Activated CD8-positive, alpha-beta memory T cell treated with anti-CD3 and anti-CD28 coated beads, Interleukin-2, amount 10 ng/mL, durations not matched to agents 7 days and 5 days (primary cell): ENCODE measurements at regions not wholly inside any gene's neighbourhood (a gene's known extent, or its start where the extent isn't known, plus 50 kb on each side); places are given as distances from the start of the nearest gene placed in this dataset.

Experiments
- ATAC-seq: fragments of 150-1000 bp; cut with Tn5 transposase; one replicate; pipeline ENCODE4 v1.10.0; 2021; ENCODE audit warnings: moderate library complexity
- CTCF ChIA-PET: fragments of 350-600 bp; sonication (Branson Sonifier 250); formaldehyde crosslinking; loops from one replicate; lab custom pipeline; 2021; ENCODE audit warnings: antibody characterized with exemption; lab: Charles Lee
- DNase-seq: peaks from one replicate; pipeline ENCODE4 v3.0.0-alpha.2; 2020
- H3K27ac Mint-ChIP-seq: one replicate; pipeline ENCODE4 v1.8.0; 2021; ENCODE audit warnings: mild to moderate bottlenecking, mixed read lengths
- H3K27me3 Mint-ChIP-seq: one replicate; pipeline ENCODE4 v1.8.0; 2021; ENCODE audit warnings: mixed read lengths
- H3K36me3 Mint-ChIP-seq: one replicate; pipeline ENCODE4 v1.8.0; 2021; ENCODE audit warnings: mild to moderate bottlenecking, mixed read lengths
- H3K4me1 Mint-ChIP-seq: one replicate; pipeline ENCODE4 v1.8.0; 2021; ENCODE audit warnings: mixed read lengths
- H3K4me3 Mint-ChIP-seq: one replicate; pipeline ENCODE4 v1.8.0; 2021; ENCODE audit warnings: mild to moderate bottlenecking, moderate library complexity, mixed read lengths
- H3K9me3 Mint-ChIP-seq: one replicate; pipeline ENCODE4 v1.8.0; 2022; ENCODE audit warnings: low read depth, mixed read lengths

- Mint-ChIP-seq H3K4me1 (no peaks in the 10 kb centered on the region), H3K4me3 (no peak overlapping the region), H3K36me3 (no peaks in the 10 kb centered on the region), H3K9me3 (no peaks in the 10 kb centered on the region), H3K27me3 (no peaks in the 10 kb centered on the region), H3K27ac (no peak overlapping the region)
- CTCF ChIA-PET, result no interaction called here
- DNase-seq, result no peak
- no peak for ATAC-seq
These were observed 722.5 kb downstream of the FAT4 start for GRCh38 chr4:126037231-126037630.

GRCh38 chr4:126038502-126039144 lies 723.9 kb downstream of the FAT4 start:
- Mint-ChIP-seq H3K4me1 (no peaks in the 10 kb centered on the region), H3K27me3 (no peaks in the 10 kb centered on the region), H3K36me3 (no peaks in the 10 kb centered on the region), H3K4me3 (no peak overlapping the region), H3K9me3 (no peaks in the 10 kb centered on the region), H3K27ac (no peak overlapping the region)
- ATAC-seq (no peak), DNase-seq (no peak)
- CTCF ChIA-PET, result no interaction called here

- no peak for DNase-seq
- no peaks in the 10 kb centered on the region for H3K4me1 Mint-ChIP-seq
- CTCF ChIA-PET, result no interaction called here
- no peaks in the 10 kb centered on the region for H3K27me3 Mint-ChIP-seq
- no peaks in the 10 kb centered on the region for H3K36me3 Mint-ChIP-seq
- peaks cover 6% of the 10 kb centered on the region for H3K9me3 Mint-ChIP-seq
- no peak overlapping the region for H3K4me3 Mint-ChIP-seq
- H3K27ac Mint-ChIP-seq, result no peak overlapping the region
- no peak for ATAC-seq
These were observed 731.4 kb downstream of the FAT4 start for GRCh38 chr4:126046081-126046614.

GRCh38 chr4:126047114-126047513 lies 732.4 kb downstream of the FAT4 start:
- CTCF ChIA-PET, result no interaction called here
- H3K4me3 Mint-ChIP-seq, result no peak overlapping the region
- no peak for DNase-seq
- peaks cover 6% of the 10 kb centered on the region for H3K9me3 Mint-ChIP-seq
- no peak for ATAC-seq
- H3K27me3 Mint-ChIP-seq, result no peaks in the 10 kb centered on the region
- H3K4me1 Mint-ChIP-seq, result no peaks in the 10 kb centered on the region
- H3K27ac Mint-ChIP-seq, result no peak overlapping the region
- H3K36me3 Mint-ChIP-seq, result no peaks in the 10 kb centered on the region

- ATAC-seq (no peak), DNase-seq (no peak)
- Mint-ChIP-seq H3K4me3 (no peak overlapping the region), H3K27ac (no peak overlapping the region), H3K27me3 (no peaks in the 10 kb centered on the region), H3K36me3 (no peaks in the 10 kb centered on the region), H3K4me1 (no peaks in the 10 kb centered on the region), H3K9me3 (peaks cover 8% of the 10 kb centered on the region)
- CTCF ChIA-PET, result no interaction called here
These were observed 737.1 kb downstream of the FAT4 start for GRCh38 chr4:126051689-126052424.

- Mint-ChIP-seq H3K36me3 (no peaks in the 10 kb centered on the region), H3K4me3 (no peak overlapping the region), H3K27me3 (no peaks in the 10 kb centered on the region), H3K9me3 (peaks cover 10% of the 10 kb centered on the region), H3K27ac (no peak overlapping the region), H3K4me1 (no peaks in the 10 kb centered on the region)
- ATAC-seq, result no peak
- CTCF ChIA-PET, result no interaction called here
- no peak for DNase-seq
These were observed 741.4 kb downstream of the FAT4 start for GRCh38 chr4:126056116-126056650.

GRCh38 chr4:126057371-126057770 lies 742.6 kb downstream of the FAT4 start:
- H3K4me1 Mint-ChIP-seq, result no peaks in the 10 kb centered on the region
- no peak for DNase-seq
- CTCF ChIA-PET, result no interaction called here
- no peak overlapping the region for H3K27ac Mint-ChIP-seq
- H3K9me3 Mint-ChIP-seq, result peaks cover 10% of the 10 kb centered on the region
- H3K36me3 Mint-ChIP-seq, result no peaks in the 10 kb centered on the region
- no peak for ATAC-seq
- H3K27me3 Mint-ChIP-seq, result no peaks in the 10 kb centered on the region
- H3K4me3 Mint-ChIP-seq, result no peak overlapping the region

GRCh38 chr4:126058596-126058995 lies 743.8 kb downstream of the FAT4 start:
- Mint-ChIP-seq H3K4me1 (no peaks in the 10 kb centered on the region), H3K9me3 (peaks cover 13% of the 10 kb centered on the region), H3K4me3 (no peak overlapping the region), H3K36me3 (no peaks in the 10 kb centered on the region), H3K27me3 (no peaks in the 10 kb centered on the region), H3K27ac (no peak overlapping the region)
- CTCF ChIA-PET, result no interaction called here
- ATAC-seq (no peak), DNase-seq (no peak)

- Mint-ChIP-seq H3K4me3 (no peak overlapping the region), H3K27ac (no peak overlapping the region), H3K9me3 (peaks cover 4% of the 10 kb centered on the region), H3K4me1 (no peaks in the 10 kb centered on the region), H3K27me3 (no peaks in the 10 kb centered on the region), H3K36me3 (no peaks in the 10 kb centered on the region)
- ATAC-seq (no peak), DNase-seq (no peak)
- CTCF ChIA-PET, result no interaction called here
These were observed 746.9 kb downstream of the FAT4 start for GRCh38 chr4:126061655-126062054.

GRCh38 chr4:126065016-126065415 lies 750.3 kb downstream of the FAT4 start:
- Mint-ChIP-seq H3K36me3 (no peaks in the 10 kb centered on the region), H3K9me3 (peaks cover 2% of the 10 kb centered on the region), H3K4me1 (no peaks in the 10 kb centered on the region), H3K4me3 (no peak overlapping the region), H3K27me3 (no peaks in the 10 kb centered on the region), H3K27ac (no peak overlapping the region)
- ATAC-seq, result no peak
- DNase-seq, result no peak
- CTCF ChIA-PET, result no interaction called here

GRCh38 chr4:126071346-126072333 lies 756.9 kb downstream of the FAT4 start:
- peaks cover 3% of the 10 kb centered on the region for H3K9me3 Mint-ChIP-seq
- no peak overlapping the region for H3K27ac Mint-ChIP-seq
- H3K36me3 Mint-ChIP-seq, result no peaks in the 10 kb centered on the region
- ATAC-seq (no peak), DNase-seq (no peak)
- no peak overlapping the region for H3K4me3 Mint-ChIP-seq
- no peaks in the 10 kb centered on the region for H3K4me1 Mint-ChIP-seq
- CTCF ChIA-PET, result no interaction called here
- H3K27me3 Mint-ChIP-seq, result no peaks in the 10 kb centered on the region

GRCh38 chr4:126081336-126081735 lies 766.6 kb downstream of the FAT4 start:
- ATAC-seq (no peak), DNase-seq (no peak)
- Mint-ChIP-seq H3K36me3 (no peaks in the 10 kb centered on the region), H3K27ac (no peak overlapping the region), H3K4me1 (no peaks in the 10 kb centered on the region), H3K4me3 (no peak overlapping the region), H3K9me3 (peaks cover 8% of the 10 kb centered on the region), H3K27me3 (no peaks in the 10 kb centered on the region)
- CTCF ChIA-PET, result no interaction called here

GRCh38 chr4:126086041-126086440 lies 771.3 kb downstream of the FAT4 start:
- peaks cover 8% of the 10 kb centered on the region for H3K9me3 Mint-ChIP-seq
- CTCF ChIA-PET, result no interaction called here

More at GRCh38 chr4:126086041-126086440, 771.3 kb downstream of the FAT4 start:
- no peaks in the 10 kb centered on the region for H3K27me3 Mint-ChIP-seq
- no peak for DNase-seq
- H3K4me1 Mint-ChIP-seq, result no peaks in the 10 kb centered on the region
- no peak overlapping the region for H3K4me3 Mint-ChIP-seq
- no peaks in the 10 kb centered on the region for H3K36me3 Mint-ChIP-seq
- no peak overlapping the region for H3K27ac Mint-ChIP-seq
- no peak for ATAC-seq
